ENCODE measurements at regions not wholly inside any gene's neighbourhood (a gene's known extent, or its start where the extent isn't known, plus 50 kb on each side); places are given as distances from the start of the nearest gene placed in this dataset.

DNA sequence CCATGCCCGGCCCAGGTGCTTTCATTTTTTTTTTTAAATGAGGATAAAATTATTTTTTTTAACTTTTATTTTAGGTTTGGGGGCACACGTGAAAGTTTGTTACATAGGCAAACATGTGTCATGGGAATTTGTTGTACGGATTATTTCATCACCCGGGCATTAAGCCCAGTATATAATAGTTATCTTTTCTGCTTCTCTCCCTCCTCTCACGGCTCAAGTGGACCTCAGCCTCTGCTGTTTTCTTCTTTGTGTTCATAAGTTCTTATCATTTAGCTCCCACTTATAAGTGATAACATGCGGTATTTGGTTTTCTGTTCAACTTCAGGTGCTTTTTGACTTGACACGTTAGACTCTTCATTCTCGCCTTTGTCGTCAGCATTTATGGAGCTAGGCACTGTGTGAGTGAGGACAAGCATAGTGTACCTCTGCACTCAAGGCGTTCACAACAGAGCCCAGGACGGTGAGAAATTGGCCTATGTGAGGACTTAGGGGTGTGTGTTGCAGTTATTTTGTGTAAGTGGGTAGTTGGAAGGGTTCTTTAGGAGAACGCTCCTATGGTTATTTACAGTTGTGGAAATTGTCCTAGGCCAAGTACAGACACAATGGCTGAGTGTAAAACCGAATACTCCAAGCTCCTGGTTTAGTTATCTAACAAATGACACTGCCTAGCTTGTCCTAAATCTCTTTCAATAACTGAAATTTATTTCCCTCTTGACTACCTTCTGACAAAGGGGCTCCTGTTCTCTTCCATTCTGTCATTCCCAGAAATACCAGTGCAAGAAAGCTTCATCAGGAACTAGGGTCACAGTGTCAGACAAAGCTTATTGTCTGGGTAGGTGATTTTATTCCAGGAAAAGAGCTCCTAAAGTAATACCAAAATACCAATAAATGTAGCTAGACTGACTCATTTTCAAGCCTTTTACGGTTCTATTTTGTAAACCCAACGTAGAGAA is 200.5 kb upstream of the PRICKLE1 start:
- TF ChIP-seq, protein P1, sequence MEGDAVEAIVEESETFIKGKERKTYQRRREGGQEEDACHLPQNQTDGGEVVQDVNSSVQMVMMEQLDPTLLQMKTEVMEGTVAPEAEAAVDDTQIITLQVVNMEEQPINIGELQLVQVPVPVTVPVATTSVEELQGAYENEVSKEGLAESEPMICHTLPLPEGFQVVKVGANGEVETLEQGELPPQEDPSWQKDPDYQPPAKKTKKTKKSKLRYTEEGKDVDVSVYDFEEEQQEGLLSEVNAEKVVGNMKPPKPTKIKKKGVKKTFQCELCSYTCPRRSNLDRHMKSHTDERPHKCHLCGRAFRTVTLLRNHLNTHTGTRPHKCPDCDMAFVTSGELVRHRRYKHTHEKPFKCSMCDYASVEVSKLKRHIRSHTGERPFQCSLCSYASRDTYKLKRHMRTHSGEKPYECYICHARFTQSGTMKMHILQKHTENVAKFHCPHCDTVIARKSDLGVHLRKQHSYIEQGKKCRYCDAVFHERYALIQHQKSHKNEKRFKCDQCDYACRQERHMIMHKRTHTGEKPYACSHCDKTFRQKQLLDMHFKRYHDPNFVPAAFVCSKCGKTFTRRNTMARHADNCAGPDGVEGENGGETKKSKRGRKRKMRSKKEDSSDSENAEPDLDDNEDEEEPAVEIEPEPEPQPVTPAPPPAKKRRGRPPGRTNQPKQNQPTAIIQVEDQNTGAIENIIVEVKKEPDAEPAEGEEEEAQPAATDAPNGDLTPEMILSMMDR (IDR thresholded peaks at IDR 0.05), result no peak
- TF ChIP-seq POLR2A (IDR thresholded peaks at IDR 0.05), result no peak
